Psoas muscle (tissue), 7 donors: ENCODE measurements at regions not wholly inside any gene's neighbourhood (a gene's known extent, or its start where the extent isn't known, plus 50 kb on each side); places are given as distances from the start of the nearest gene placed in this dataset.

ENCODE experiments used
- ATAC-seq, 4 donors: fragments of 200-7000 bp; cut with Tn5 transposase; one replicate each; pipeline ENCODE4 v1.9.1; 2020; ENCODE audit warnings: moderate library complexity in 3 of 4, mild to moderate bottlenecking in 2 of 4
- DNase-seq, 2 donors: peaks; one replicate each; pipeline ENCODE4 v3.0.0-alpha.2; 2020
- H3K27ac ChIP-seq: fragments of 200-600 bp; one replicate; pipeline ENCODE4 v1.8.0; 2022
- H3K27me3 ChIP-seq, 3 donors: fragments of 200-600 bp in 1 of 3; one replicate each; pipeline versions ENCODE4 v1.6.1 to v1.8.0; 2013 to 2022; ENCODE audit warnings: low read length in 2 of 3, mild to moderate bottlenecking in 2 of 3, moderate library complexity in 1 of 3; ENCODE audit not compliant: insufficient read depth in 3 of 3
- H3K36me3 ChIP-seq, 2 donors: fragments of 200-600 bp in 1 of 2; one replicate each; pipeline versions ENCODE4 v1.6.1 to v1.8.0; 2013 to 2022; ENCODE audit warnings: low read depth in 1 of 2, mild to moderate bottlenecking in 1 of 2, moderate library complexity in 1 of 2; ENCODE audit not compliant: insufficient read depth in 1 of 2
- H3K4me1 ChIP-seq: fragments of 200-600 bp; one replicate; pipeline ENCODE4 v1.8.0; 2022
- H3K4me3 ChIP-seq: fragments of 200-600 bp; one replicate; pipeline ENCODE4 v1.8.0; 2022; ENCODE audit warnings: mild to moderate bottlenecking
- H3K9me3 ChIP-seq: fragments of 200-600 bp; one replicate; pipeline ENCODE4 v1.8.0; 2022
- WGBS, 3 donors: extraction: QIAGEN DNeasy Blood & Tissue Kit; methylation state at CpG; one replicate each; pipeline versions ENCODE4 v1.1.6 to v1.1.7; 2013; 5-methylcytosine and 5-hydroxymethylcytosine counted together
- intact Hi-C, 2 donors: fragments of 100-400 bp; cut with DNase I; formaldehyde crosslinking; loops; one replicate each; pipeline versions ENCODE4 v1.11.0 to v1.14.2; 2022
- TF ChIP-seq, protein P1 (sequence below): fragments of 200-600 bp; IDR thresholded peaks from one replicate; pipeline ENCODE4 v1.8.0; 2022; ENCODE audit warnings: antibody characterized with exemption
- donor health status: healthy with polysubstance abuse.
- donor health status: DM: no; HTN: no; CAD: no; lungs with moderate emphysema.
- donor health status: Bipolar disorder and iron deficiency.
- donor health status: healthy.
- donor health status: DM: yes; HTN: yes; CAD: no.
- donor health status: DM: no; HTN: no; CAD: no.
- donor health status: DM: yes; HTN: yes; CAD: no.

DNA sequence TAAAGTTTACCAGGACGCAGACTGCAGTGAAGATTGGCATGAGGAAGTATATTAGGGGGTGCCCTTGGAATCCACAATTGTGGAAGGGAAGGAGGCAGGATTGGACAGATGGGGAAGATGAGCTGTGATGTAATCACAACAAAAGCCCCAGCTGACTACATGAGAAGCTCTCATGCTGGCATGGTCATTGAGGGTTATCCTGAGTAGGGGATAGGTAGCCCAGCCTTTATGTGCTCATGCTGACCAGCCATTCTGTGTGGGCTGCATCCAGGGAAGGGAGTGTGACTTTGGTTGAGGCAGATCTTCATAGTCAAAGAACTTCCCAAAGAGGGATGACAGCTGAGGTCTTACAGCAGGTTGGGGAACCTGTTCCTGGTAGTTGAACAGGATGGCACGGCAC lies 52.0 kb upstream of the RANBP6 start:
- ATAC-seq (no peak), DNase-seq (no peak)
- H3K9me3 ChIP-seq = no peaks in the 10 kb centered on the region
- WGBS, 3 donors = 91 to 97% (median 94%) methylated on average over 2 of the region's 2 CpGs
- H3K4me1 ChIP-seq = no peaks in the 10 kb centered on the region
- H3K36me3 ChIP-seq = no peaks in the 10 kb centered on the region
- H3K27ac ChIP-seq = no peak overlapping the region
- TF ChIP-seq, protein P1, sequence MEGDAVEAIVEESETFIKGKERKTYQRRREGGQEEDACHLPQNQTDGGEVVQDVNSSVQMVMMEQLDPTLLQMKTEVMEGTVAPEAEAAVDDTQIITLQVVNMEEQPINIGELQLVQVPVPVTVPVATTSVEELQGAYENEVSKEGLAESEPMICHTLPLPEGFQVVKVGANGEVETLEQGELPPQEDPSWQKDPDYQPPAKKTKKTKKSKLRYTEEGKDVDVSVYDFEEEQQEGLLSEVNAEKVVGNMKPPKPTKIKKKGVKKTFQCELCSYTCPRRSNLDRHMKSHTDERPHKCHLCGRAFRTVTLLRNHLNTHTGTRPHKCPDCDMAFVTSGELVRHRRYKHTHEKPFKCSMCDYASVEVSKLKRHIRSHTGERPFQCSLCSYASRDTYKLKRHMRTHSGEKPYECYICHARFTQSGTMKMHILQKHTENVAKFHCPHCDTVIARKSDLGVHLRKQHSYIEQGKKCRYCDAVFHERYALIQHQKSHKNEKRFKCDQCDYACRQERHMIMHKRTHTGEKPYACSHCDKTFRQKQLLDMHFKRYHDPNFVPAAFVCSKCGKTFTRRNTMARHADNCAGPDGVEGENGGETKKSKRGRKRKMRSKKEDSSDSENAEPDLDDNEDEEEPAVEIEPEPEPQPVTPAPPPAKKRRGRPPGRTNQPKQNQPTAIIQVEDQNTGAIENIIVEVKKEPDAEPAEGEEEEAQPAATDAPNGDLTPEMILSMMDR = no peak
- H3K4me3 ChIP-seq = no peak overlapping the region
- intact Hi-C loops = no loop called here
- H3K27me3 ChIP-seq = peaks cover 0 to 4% (median 0%) of the 10 kb centered on the region in 3 donors
